Mesendoderm (in vitro differentiated cells): ENCODE measurements at regions not wholly inside any gene's neighbourhood (a gene's known extent, or its start where the extent isn't known, plus 50 kb on each side); places are given as distances from the start of the nearest gene placed in this dataset.

Source experiments
- DNase-seq: peaks from one replicate; pipeline ENCODE4 v3.0.0; 2013
- H2AK5ac ChIP-seq: 2 replicates; pipeline ENCODE4 v1.6.1; 2013; ENCODE audit warnings: low read length, inconsistent platforms
- H2BK120ac ChIP-seq: 2 replicates; pipeline ENCODE4 v1.6.1; 2013; ENCODE audit warnings: low read depth, mild to moderate bottlenecking, low read length, moderate library complexity, mixed read lengths
- H2BK15ac ChIP-seq: replicated peaks from 2 replicates; pipeline ENCODE4 v1.6.1; 2013; ENCODE audit warnings: low read depth, mild to moderate bottlenecking, moderate library complexity
- H2BK5ac ChIP-seq: 2 replicates; pipeline ENCODE4 v1.6.1; 2013; ENCODE audit warnings: low read length, inconsistent platforms
- H3K18ac ChIP-seq: 2 replicates; pipeline ENCODE4 v1.6.1; 2013; ENCODE audit warnings: mild to moderate bottlenecking, low read length, mixed read lengths
- H3K23ac ChIP-seq: one replicate; pipeline ENCODE4 v1.6.1; 2013; ENCODE audit warnings: low read length
- H3K27ac ChIP-seq: 2 replicates; pipeline ENCODE4 v1.5.1; 2013; ENCODE audit warnings: low read depth, mild to moderate bottlenecking, inconsistent platforms, low read length, moderate library complexity
- H3K27me3 ChIP-seq: 2 replicates; pipeline ENCODE4 v1.6.1; 2013; ENCODE audit warnings: low read length, control low read depth, mild to moderate bottlenecking, inconsistent platforms; ENCODE audit not compliant: insufficient read depth, poor library complexity
- H3K36me3 ChIP-seq: 2 replicates; pipeline ENCODE4 v1.6.1; 2013; ENCODE audit warnings: low read length, inconsistent platforms; ENCODE audit not compliant: control insufficient read depth, insufficient read depth
- H3K4ac ChIP-seq: one replicate; pipeline ENCODE4 v1.6.1; 2013; ENCODE audit warnings: low read depth, mild to moderate bottlenecking, low read length, moderate library complexity
- H3K4me1 ChIP-seq: 2 replicates; pipeline ENCODE4 v1.6.1; 2013; ENCODE audit warnings: low read depth, low read length, inconsistent platforms; ENCODE audit not compliant: control insufficient read depth
- H3K4me2 ChIP-seq: 2 replicates; pipeline ENCODE4 v1.6.1; 2013; ENCODE audit warnings: low read length
- H3K4me3 ChIP-seq: 2 replicates; pipeline ENCODE4 v1.5.1; 2013; ENCODE audit warnings: mild to moderate bottlenecking, low read length
- H3K56ac ChIP-seq: one replicate; pipeline ENCODE4 v1.6.1; 2013; ENCODE audit warnings: low read length
- H3K79me1 ChIP-seq: 2 replicates; pipeline ENCODE4 v1.6.1; 2013; ENCODE audit warnings: low read length, inconsistent platforms
- H3K79me2 ChIP-seq: 2 replicates; pipeline ENCODE4 v1.6.1; 2013; ENCODE audit warnings: mild to moderate bottlenecking, low read length; ENCODE audit not compliant: control insufficient read depth, insufficient read depth
- H3K9ac ChIP-seq: 2 replicates; pipeline ENCODE4 v1.6.1; 2013; ENCODE audit warnings: low read length, inconsistent platforms
- H4K5ac ChIP-seq: one replicate; pipeline ENCODE4 v1.6.1; 2013; ENCODE audit warnings: low read length
- H4K8ac ChIP-seq: one replicate; pipeline ENCODE4 v1.6.1; 2013; ENCODE audit warnings: low read depth, mild to moderate bottlenecking, control low read depth, low read length, moderate library complexity
- WGBS: extraction: QIAGEN DNeasy Blood & Tissue Kit; methylation state at CpG from one replicate; pipeline ENCODE4 v1.1.7; 2013; ENCODE audit warnings: low lambda C conversion rate, missing lambda C conversion rate; ENCODE audit not compliant: insufficient coverage; ENCODE audit errors: extremely low coverage; 5-methylcytosine and 5-hydroxymethylcytosine counted together

GRCh38 chr1:231103961-231104360 lies 57.9 kb upstream of the TRIM67 start:
- Histone ChIP-seq H3K27ac (no peak overlapping the region), H3K4me3 (no peak overlapping the region)

GRCh38 chr1:231099996-231100767 lies 60.1 kb upstream of the FAM89A start:
- Histone ChIP-seq H4K5ac (no peak overlapping the region), H3K79me1 (no peaks in the 10 kb centered on the region), H3K79me2 (no peaks in the 10 kb centered on the region), H2BK5ac (no peak overlapping the region), H3K4me1 (no peaks in the 10 kb centered on the region), H2AK5ac (no peak overlapping the region), H3K9ac (no peak overlapping the region), H3K27me3 (no peaks in the 10 kb centered on the region), H3K18ac (no peak overlapping the region), H3K36me3 (no peaks in the 10 kb centered on the region), H3K56ac (no peak overlapping the region), H2BK120ac (no peak overlapping the region), H3K27ac (no peak overlapping the region), H3K4ac (no peak overlapping the region), H3K23ac (no peak overlapping the region), H2BK15ac (no peak overlapping the region), H4K8ac (no peak overlapping the region), H3K4me2 (no peak overlapping the region), H3K4me3 (no peak overlapping the region)
- no CpG with 5 or more reads among the region's 9 CpGs for WGBS
- DNase-seq: no peak

More at GRCh38 chr1:231103961-231104360, 57.9 kb upstream of the TRIM67 start:
- no peak overlapping the region for H3K23ac ChIP-seq
- no peak overlapping the region for H2BK5ac ChIP-seq
- H2AK5ac ChIP-seq: no peak overlapping the region
- H3K56ac ChIP-seq: no peak overlapping the region
- no peaks in the 10 kb centered on the region for H3K79me1 ChIP-seq
- WGBS: no CpG with 5 or more reads among the region's 1 CpG
- H3K4me2 ChIP-seq: no peak overlapping the region
- no peak overlapping the region for H3K4ac ChIP-seq
- no peak overlapping the region for H2BK120ac ChIP-seq
- no peak overlapping the region for H3K18ac ChIP-seq
- no peaks in the 10 kb centered on the region for H3K4me1 ChIP-seq
- no peak overlapping the region for H4K8ac ChIP-seq
- no peaks in the 10 kb centered on the region for H3K27me3 ChIP-seq
- no peaks in the 10 kb centered on the region for H3K36me3 ChIP-seq
- no peaks in the 10 kb centered on the region for H3K79me2 ChIP-seq
- no peak overlapping the region for H2BK15ac ChIP-seq
- no peak overlapping the region for H3K9ac ChIP-seq
- no peak for DNase-seq
- no peak overlapping the region for H4K5ac ChIP-seq

- DNase-seq: no peak
- H3K27me3 ChIP-seq: no peaks in the 10 kb centered on the region
- no peak overlapping the region for H3K27ac ChIP-seq
- H3K36me3 ChIP-seq: no peaks in the 10 kb centered on the region
- no peak overlapping the region for H2AK5ac ChIP-seq
- H2BK15ac ChIP-seq: no peak overlapping the region
- no peak overlapping the region for H4K8ac ChIP-seq
- H3K4ac ChIP-seq: no peak overlapping the region
- no peak overlapping the region for H4K5ac ChIP-seq
- H3K9ac ChIP-seq: no peak overlapping the region
- no peak overlapping the region for H3K4me2 ChIP-seq
- no peak overlapping the region for H2BK120ac ChIP-seq
- H3K23ac ChIP-seq: no peak overlapping the region
- H3K79me2 ChIP-seq: no peaks in the 10 kb centered on the region
- no peaks in the 10 kb centered on the region for H3K79me1 ChIP-seq
- no CpG with 5 or more reads among the region's 6 CpGs for WGBS
- H3K4me3 ChIP-seq: no peak overlapping the region
- H3K18ac ChIP-seq: no peak overlapping the region
- no peaks in the 10 kb centered on the region for H3K4me1 ChIP-seq
- no peak overlapping the region for H2BK5ac ChIP-seq
- H3K56ac ChIP-seq: no peak overlapping the region
Observed at GRCh38 chr1:231099311-231099710, 59.3 kb upstream of the FAM89A start.

GRCh38 chr1:231095595-231095994 lies 55.5 kb upstream of the FAM89A start:
- Histone ChIP-seq H3K27me3 (no peaks in the 10 kb centered on the region), H3K36me3 (no peaks in the 10 kb centered on the region), H3K18ac (no peak overlapping the region), H4K8ac (no peak overlapping the region), H3K27ac (no peak overlapping the region), H2BK5ac (no peak overlapping the region), H2BK120ac (no peak overlapping the region), H2BK15ac (no peak overlapping the region), H3K56ac (no peak overlapping the region), H3K23ac (no peak overlapping the region), H2AK5ac (no peak overlapping the region), H3K9ac (no peak overlapping the region), H3K4me1 (no peaks in the 10 kb centered on the region), H3K4ac (no peak overlapping the region), H4K5ac (no peak overlapping the region), H3K79me1 (no peaks in the 10 kb centered on the region), H3K4me3 (no peak overlapping the region), H3K79me2 (no peaks in the 10 kb centered on the region), H3K4me2 (no peak overlapping the region)
- WGBS: no CpG with 5 or more reads among the region's 5 CpGs
- no peak for DNase-seq

- no peak overlapping the region for H3K23ac ChIP-seq
- no peaks in the 10 kb centered on the region for H3K4me1 ChIP-seq
- no peak overlapping the region for H2BK5ac ChIP-seq
- H3K79me1 ChIP-seq: no peaks in the 10 kb centered on the region
- H3K4me2 ChIP-seq: no peak overlapping the region
- no peaks in the 10 kb centered on the region for H3K27me3 ChIP-seq
- H3K4me3 ChIP-seq: no peak overlapping the region
- no CpG with 5 or more reads among the region's 3 CpGs for WGBS
- no peak for DNase-seq
- no peak overlapping the region for H2BK120ac ChIP-seq
- no peak overlapping the region for H2BK15ac ChIP-seq
- no peak overlapping the region for H3K4ac ChIP-seq
- no peak overlapping the region for H3K56ac ChIP-seq
- H3K79me2 ChIP-seq: no peaks in the 10 kb centered on the region
- no peak overlapping the region for H3K9ac ChIP-seq
- H3K18ac ChIP-seq: no peak overlapping the region
- H4K8ac ChIP-seq: no peak overlapping the region
- H4K5ac ChIP-seq: no peak overlapping the region
- H3K27ac ChIP-seq: no peak overlapping the region
- no peaks in the 10 kb centered on the region for H3K36me3 ChIP-seq
- no peak overlapping the region for H2AK5ac ChIP-seq
Observed at GRCh38 chr1:231094421-231094820, 54.4 kb upstream of the FAM89A start.
